BLaER1 treated with 17β-estradiol and CSF1 and Interleukin-3, amounts not matched to agents 10 nM and 100 nM (cell line): ENCODE measurements at regions not wholly inside any gene's neighbourhood (a gene's known extent, or its start where the extent isn't known, plus 50 kb on each side); places are given as distances from the start of the nearest gene placed in this dataset.

Source experiments
- H3K27ac ChIP-seq, 11 experiments: shearing (Covaris generic); formaldehyde crosslinking; 2 replicates each; pipeline ENCODE4 v1.8.1; 2022
- H3K27me3 ChIP-seq, 11 experiments: shearing (Covaris generic); formaldehyde crosslinking; 2 replicates each; pipeline ENCODE4 v1.8.1; 2022
- H3K36me3 ChIP-seq, 11 experiments: shearing (Covaris generic); formaldehyde crosslinking; 2 replicates each; pipeline ENCODE4 v1.8.1; 2022
- H3K4me1 ChIP-seq, 10 experiments: shearing (Covaris generic); formaldehyde crosslinking; 2 replicates each; pipeline ENCODE4 v1.8.1; 2022
- H3K4me2 ChIP-seq, 11 experiments: shearing (Covaris generic); formaldehyde crosslinking; 2 replicates each; pipeline ENCODE4 v1.8.1; 2022
- H3K4me3 ChIP-seq, 10 experiments: shearing (Covaris generic); formaldehyde crosslinking; 2 replicates each; pipeline ENCODE4 v1.8.1; 2022
- H3K9ac ChIP-seq, 11 experiments: shearing (Covaris generic); formaldehyde crosslinking; 2 replicates each; pipeline ENCODE4 v1.8.1; 2022
- H3K9me3 ChIP-seq, 11 experiments: shearing (Covaris generic); formaldehyde crosslinking; replicated peaks in 1 of 11; 2 replicates each; pipeline ENCODE4 v1.8.1; 2022
- H4K20me1 ChIP-seq, 11 experiments: shearing (Covaris generic); formaldehyde crosslinking; 2 replicates each; pipeline ENCODE4 v1.8.1; 2022
- Cebpa-rat ChIP-seq, 11 experiments: shearing (Covaris generic); IDR thresholded peaks; 2 replicates each; pipeline ENCODE4 v1.8.1; 2022

- Histone ChIP-seq H4K20me1 (no peaks in the 10 kb centered on the region), H3K27ac (no peak overlapping the region), H3K9me3 (no peaks in the 10 kb centered on the region), H3K9ac (no peak overlapping the region), H3K27me3 (no peaks in the 10 kb centered on the region), H3K4me2 (no peak overlapping the region), H3K4me1 (no peaks in the 10 kb centered on the region; a peak in 1 of 20 replicates), H3K4me3 (no peak overlapping the region), H3K36me3 (no peaks in the 10 kb centered on the region)
- TF ChIP-seq Cebpa-rat (IDR thresholded peaks at IDR 0.05) = no peak
Observed at GRCh38 chr2:75324141-75324540, 124.8 kb upstream of the TACR1 start.

- no peaks in the 10 kb centered on the region for H4K20me1 ChIP-seq
- no peak overlapping the region for H3K4me2 ChIP-seq
- no peaks in the 10 kb centered on the region for H3K9me3 ChIP-seq
- H3K27ac ChIP-seq = no peak overlapping the region
- no peak overlapping the region for H3K9ac ChIP-seq
- H3K4me1 ChIP-seq = no peaks in the 10 kb centered on the region; a peak in 1 of 20 replicates
- H3K27me3 ChIP-seq = no peaks in the 10 kb centered on the region
- TF ChIP-seq Cebpa-rat (IDR thresholded peaks at IDR 0.05) = no peak
- no peaks in the 10 kb centered on the region for H3K36me3 ChIP-seq
- no peak overlapping the region for H3K4me3 ChIP-seq
Observed at GRCh38 chr2:75321599-75321922, 122.2 kb upstream of the TACR1 start.

GRCh38 chr2:75320898-75321598 lies 121.7 kb upstream of the TACR1 start:
- Histone ChIP-seq H3K4me3 (no peak overlapping the region), H3K27ac (no peak overlapping the region), H4K20me1 (no peaks in the 10 kb centered on the region), H3K36me3 (no peaks in the 10 kb centered on the region), H3K27me3 (no peaks in the 10 kb centered on the region), H3K4me2 (no peak overlapping the region), H3K4me1 (no peaks in the 10 kb centered on the region; a peak in 1 of 20 replicates), H3K9ac (no peak overlapping the region), H3K9me3 (no peaks in the 10 kb centered on the region)
- no peak for TF ChIP-seq Cebpa-rat (IDR thresholded peaks at IDR 0.05)

GRCh38 chr2:75319951-75320350 lies 120.6 kb upstream of the TACR1 start:
- TF ChIP-seq Cebpa-rat (IDR thresholded peaks at IDR 0.05) = no peak
- Histone ChIP-seq H3K4me1 (no peaks in the 10 kb centered on the region; a peak in 1 of 20 replicates), H3K36me3 (no peaks in the 10 kb centered on the region), H3K4me3 (no peak overlapping the region), H3K4me2 (no peak overlapping the region), H3K9me3 (no peaks in the 10 kb centered on the region), H3K9ac (no peak overlapping the region), H3K27ac (no peak overlapping the region), H3K27me3 (no peaks in the 10 kb centered on the region), H4K20me1 (no peaks in the 10 kb centered on the region)

GRCh38 chr2:75317802-75318201 lies 118.5 kb upstream of the TACR1 start:
- no peak overlapping the region for H3K4me2 ChIP-seq
- H3K9ac ChIP-seq = no peak overlapping the region
- H3K4me1 ChIP-seq = peaks cover 0 to under 1% (median 0%) of the 10 kb centered on the region in 10 experiments; a peak in 1 of 20 replicates
- TF ChIP-seq Cebpa-rat (IDR thresholded peaks at IDR 0.05) = no peak
- no peaks in the 10 kb centered on the region for H3K36me3 ChIP-seq
- H3K9me3 ChIP-seq = no peaks in the 10 kb centered on the region
- H3K4me3 ChIP-seq = no peak overlapping the region
- no peak overlapping the region for H3K27ac ChIP-seq
- H3K27me3 ChIP-seq = no peaks in the 10 kb centered on the region
- H4K20me1 ChIP-seq = no peaks in the 10 kb centered on the region

GRCh38 chr2:75317316-75317715 lies 118.0 kb upstream of the TACR1 start:
- H3K9me3 ChIP-seq = no peaks in the 10 kb centered on the region
- H3K4me1 ChIP-seq = peaks cover 0 to 6% (median under 1%) of the 10 kb centered on the region in 10 experiments; a peak in 8 of 20 replicates
- no peak overlapping the region for H3K4me2 ChIP-seq
- H3K27me3 ChIP-seq = no peaks in the 10 kb centered on the region
- no peaks in the 10 kb centered on the region for H3K36me3 ChIP-seq
- H3K4me3 ChIP-seq = no peak overlapping the region
- TF ChIP-seq Cebpa-rat (IDR thresholded peaks at IDR 0.05) = no peak
- H3K27ac ChIP-seq = no peak overlapping the region
- no peaks in the 10 kb centered on the region for H4K20me1 ChIP-seq
- H3K9ac ChIP-seq = no peak overlapping the region

- Histone ChIP-seq H3K4me1 (peaks cover 0 to 14% (median 8%) of the 10 kb centered on the region in 10 experiments; a peak in 12 of 20 replicates), H3K9me3 (no peaks in the 10 kb centered on the region), H3K27ac (no peak overlapping the region), H3K36me3 (no peaks in the 10 kb centered on the region), H3K27me3 (no peaks in the 10 kb centered on the region), H3K4me2 (no peak overlapping the region), H3K9ac (no peak overlapping the region), H4K20me1 (no peaks in the 10 kb centered on the region), H3K4me3 (no peak overlapping the region)
- TF ChIP-seq Cebpa-rat (IDR thresholded peaks at IDR 0.05) = no peak
Observed at GRCh38 chr2:75315436-75315835, 116.1 kb upstream of the TACR1 start.

GRCh38 chr2:75311993-75312392 lies 112.7 kb upstream of the TACR1 start:
- H3K27me3 ChIP-seq = no peaks in the 10 kb centered on the region
- H3K4me2 ChIP-seq = peak overlapping the region in 8 of 11 experiments; percentile 2 to 44 (median 32); a peak in 12 of 22 replicates
- H3K9me3 ChIP-seq = 0 out of 22 replicates have a peak, but pooled peaks cover 0 to 3% (median 0%) of the 10 kb centered on the region in 11 experiments
- H3K36me3 ChIP-seq = no peaks in the 10 kb centered on the region
- no peak overlapping the region for H3K27ac ChIP-seq
- no peaks in the 10 kb centered on the region for H4K20me1 ChIP-seq
- H3K9ac ChIP-seq = no peak overlapping the region
- peaks cover 0 to 14% (median 8%) of the 10 kb centered on the region in 10 experiments; a peak in 12 of 20 replicates for H3K4me1 ChIP-seq
- no peak for TF ChIP-seq Cebpa-rat (IDR thresholded peaks at IDR 0.05)
- no peak overlapping the region for H3K4me3 ChIP-seq

GRCh38 chr2:75311521-75311920 lies 112.2 kb upstream of the TACR1 start:
- no peak for TF ChIP-seq Cebpa-rat (IDR thresholded peaks at IDR 0.05)
- peaks cover 0 to 14% (median 8%) of the 10 kb centered on the region in 10 experiments; a peak in 12 of 20 replicates for H3K4me1 ChIP-seq
- no peaks in the 10 kb centered on the region for H3K36me3 ChIP-seq
- H3K27me3 ChIP-seq = no peaks in the 10 kb centered on the region
- H3K9ac ChIP-seq = no peak overlapping the region
- peak overlapping the region in 7 of 11 experiments; percentile 2 to 44 (median 35); a peak in 11 of 22 replicates for H3K4me2 ChIP-seq
- H4K20me1 ChIP-seq = no peaks in the 10 kb centered on the region
- no peak overlapping the region for H3K27ac ChIP-seq
- H3K9me3 ChIP-seq = 0 out of 22 replicates have a peak, but pooled peaks cover 0 to 3% (median 0%) of the 10 kb centered on the region in 11 experiments
- H3K4me3 ChIP-seq = no peak overlapping the region

- H3K4me2 ChIP-seq = no peak overlapping the region
- no peaks in the 10 kb centered on the region for H4K20me1 ChIP-seq
- 0 out of 22 replicates have a peak, but pooled peaks cover 0 to 3% (median 0%) of the 10 kb centered on the region in 11 experiments for H3K9me3 ChIP-seq
- H3K4me3 ChIP-seq = no peak overlapping the region
- peaks cover 0 to 14% (median 8%) of the 10 kb centered on the region in 10 experiments; a peak in 12 of 20 replicates for H3K4me1 ChIP-seq
- H3K27ac ChIP-seq = no peak overlapping the region
- no peak overlapping the region for H3K9ac ChIP-seq
- no peaks in the 10 kb centered on the region for H3K27me3 ChIP-seq
- H3K36me3 ChIP-seq = no peaks in the 10 kb centered on the region
- no peak for TF ChIP-seq Cebpa-rat (IDR thresholded peaks at IDR 0.05)
Observed at GRCh38 chr2:75310876-75311275, 111.6 kb upstream of the TACR1 start.
